HEK293 (cell line): ENCODE measurements at regions not wholly inside any gene's neighbourhood (a gene's known extent, or its start where the extent isn't known, plus 50 kb on each side); places are given as distances from the start of the nearest gene placed in this dataset.
A peak's percentile ranks its signal among the peaks of the same experiment; 100 is the strongest.

Source experiments
- CTCF ChIP-seq: fragments of 450-650 bp; formaldehyde crosslinking; IDR thresholded peaks from 2 replicates; pipeline ENCODE4 v1.5.1; 2016; ENCODE audit warnings: missing biosample characterization, missing genetic modification characterization
- GFI1B ChIP-seq: fragments of 450-650 bp; formaldehyde crosslinking; IDR thresholded peaks from 2 replicates; pipeline ENCODE4 v1.5.1; 2016; ENCODE audit warnings: missing biosample characterization, missing genetic modification characterization
- INSM2 ChIP-seq: fragments of 450-650 bp; formaldehyde crosslinking; IDR thresholded peaks from 2 replicates; pipeline ENCODE4 v1.5.1; 2016; ENCODE audit warnings: missing biosample characterization, missing genetic modification characterization
- KLF9 ChIP-seq: fragments of 450-650 bp; formaldehyde crosslinking; IDR thresholded peaks from 2 replicates; pipeline ENCODE4 v1.5.1; 2016; ENCODE audit warnings: missing biosample characterization, missing genetic modification characterization, low read depth
- OSR2 ChIP-seq: fragments of 450-650 bp; formaldehyde crosslinking; IDR thresholded peaks from 2 replicates; pipeline ENCODE4 v1.5.1; 2016; ENCODE audit warnings: missing biosample characterization, missing genetic modification characterization
- PBX3 ChIP-seq: sonication (generic); formaldehyde crosslinking; IDR thresholded peaks from 2 replicates; pipeline ENCODE4 v1.8.1; 2022; ENCODE audit warnings: mild to moderate bottlenecking, moderate library complexity, missing genetic modification reagents
- PRDM1 ChIP-seq: fragments of 450-650 bp; formaldehyde crosslinking; IDR thresholded peaks from 2 replicates; pipeline ENCODE4; 2016; ENCODE audit warnings: missing biosample characterization, missing genetic modification characterization
- SP3 ChIP-seq: fragments of 450-650 bp; formaldehyde crosslinking; IDR thresholded peaks from 2 replicates; pipeline ENCODE4 v1.5.1; 2016; ENCODE audit warnings: missing biosample characterization, missing genetic modification characterization
- SP7 ChIP-seq: fragments of 450-650 bp; formaldehyde crosslinking; IDR thresholded peaks from 2 replicates; pipeline ENCODE4 v1.5.1; 2016; ENCODE audit warnings: missing biosample characterization, missing genetic modification characterization
- TRIM28 ChIP-seq: IDR thresholded peaks from 2 replicates; pipeline ENCODE4 v1.6.1; 2011; ENCODE audit warnings: low read length, control low read depth, borderline replicate concordance
- TSHZ1 ChIP-seq: fragments of 450-650 bp; formaldehyde crosslinking; IDR thresholded peaks from 2 replicates; pipeline ENCODE4 v1.5.1; 2016; ENCODE audit warnings: missing biosample characterization, missing genetic modification characterization, borderline replicate concordance
- YY2 ChIP-seq: fragments of 450-650 bp; formaldehyde crosslinking; IDR thresholded peaks from 2 replicates; pipeline ENCODE4 v1.5.1; 2016; ENCODE audit warnings: missing biosample characterization, missing genetic modification characterization
- ZBTB6 ChIP-seq: fragments of 450-650 bp; formaldehyde crosslinking; IDR thresholded peaks from 2 replicates; pipeline ENCODE4 v1.5.1; 2017; ENCODE audit warnings: missing biosample characterization, missing genetic modification characterization
- ZEB2 ChIP-seq: fragments of 450-650 bp; formaldehyde crosslinking; IDR thresholded peaks from 2 replicates; pipeline ENCODE4 v1.5.1; 2016; ENCODE audit warnings: missing biosample characterization, missing genetic modification characterization
- ZNF114 ChIP-seq: fragments of 450-650 bp; formaldehyde crosslinking; IDR thresholded peaks from 2 replicates; pipeline ENCODE4 v1.5.0; 2017; ENCODE audit warnings: missing biosample characterization, missing genetic modification characterization
- ZNF121 ChIP-seq: fragments of 450-650 bp; formaldehyde crosslinking; IDR thresholded peaks from 2 replicates; pipeline ENCODE4 v1.5.1; 2016; ENCODE audit warnings: missing biosample characterization, missing genetic modification characterization
- ZNF184 ChIP-seq: fragments of 450-650 bp; IDR thresholded peaks from 2 replicates; pipeline ENCODE4 v1.5.1; 2018; ENCODE audit warnings: missing biosample characterization, mild to moderate bottlenecking, missing genetic modification characterization
- ZNF324 ChIP-seq: fragments of 450-650 bp; formaldehyde crosslinking; IDR thresholded peaks from 2 replicates; pipeline ENCODE4 v1.5.1; 2016; ENCODE audit warnings: missing biosample characterization, missing genetic modification characterization
- ZNF600 ChIP-seq: fragments of 450-650 bp; formaldehyde crosslinking; IDR thresholded peaks from 2 replicates; pipeline ENCODE4 v1.5.1; 2016; ENCODE audit warnings: missing biosample characterization, missing genetic modification characterization
- ZNF768 ChIP-seq: fragments of 450-650 bp; formaldehyde crosslinking; IDR thresholded peaks from 2 replicates; pipeline ENCODE4 v1.5.1; 2018; ENCODE audit warnings: missing biosample characterization, mild to moderate bottlenecking, missing genetic modification characterization

- TF ChIP-seq CTCF (tag by site-specific recombination) (no peak), PBX3 (no peak), TSHZ1 (tag by site-specific recombination) (0 out of 2 replicates have a peak, but pooled peaks have one; percentile 43), OSR2 (tag by site-specific recombination) (peak; percentile 46; the same call in 1 of the 2 replicates), ZNF768 (tag by site-specific recombination) (no peak), ZBTB6 (tag by site-specific recombination) (peak; percentile 25; the same call in 1 of the 2 replicates), ZNF324 (tag by site-specific recombination) (no peak), INSM2 (tag by site-specific recombination) (0 out of 2 replicates have a peak, but pooled peaks have one; percentile 38), GFI1B (peak; percentile 10; the same call in 1 of the 2 replicates), YY2 (no peak), TRIM28 (peak; percentile 37; the same call in 1 of the 2 replicates), KLF9 (tag by site-specific recombination) (no peak), ZNF114 (tag by site-specific recombination) (no peak), SP7 (tag by site-specific recombination) (peak; percentile 40; the same call in 1 of the 2 replicates), ZNF184 (tag by site-specific recombination) (peak; percentile 66), PRDM1 (tag by site-specific recombination) (peak; percentile 72), ZEB2 (tag by site-specific recombination) (no peak), ZNF600 (tag by site-specific recombination) (peak; percentile 83), SP3 (tag by site-specific recombination) (0 out of 2 replicates have a peak, but pooled peaks have one; percentile 8), ZNF121 (tag by site-specific recombination) (no peak)
Measured at GRCh38 chr6:144415014-144415413, 129.9 kb downstream of the UTRN start (continued).
